ENCODE measurements at regions not wholly inside any gene's neighbourhood (a gene's known extent, or its start where the extent isn't known, plus 50 kb on each side); places are given as distances from the start of the nearest gene placed in this dataset.

- TF ChIP-seq ZNF660 (tag by site-specific recombination; IDR thresholded peaks at IDR 0.05) (no peak), ZFP37 (tag by site-specific recombination; IDR thresholded peaks at IDR 0.05) (no peak)
- TF ChIP-seq, protein P1, sequence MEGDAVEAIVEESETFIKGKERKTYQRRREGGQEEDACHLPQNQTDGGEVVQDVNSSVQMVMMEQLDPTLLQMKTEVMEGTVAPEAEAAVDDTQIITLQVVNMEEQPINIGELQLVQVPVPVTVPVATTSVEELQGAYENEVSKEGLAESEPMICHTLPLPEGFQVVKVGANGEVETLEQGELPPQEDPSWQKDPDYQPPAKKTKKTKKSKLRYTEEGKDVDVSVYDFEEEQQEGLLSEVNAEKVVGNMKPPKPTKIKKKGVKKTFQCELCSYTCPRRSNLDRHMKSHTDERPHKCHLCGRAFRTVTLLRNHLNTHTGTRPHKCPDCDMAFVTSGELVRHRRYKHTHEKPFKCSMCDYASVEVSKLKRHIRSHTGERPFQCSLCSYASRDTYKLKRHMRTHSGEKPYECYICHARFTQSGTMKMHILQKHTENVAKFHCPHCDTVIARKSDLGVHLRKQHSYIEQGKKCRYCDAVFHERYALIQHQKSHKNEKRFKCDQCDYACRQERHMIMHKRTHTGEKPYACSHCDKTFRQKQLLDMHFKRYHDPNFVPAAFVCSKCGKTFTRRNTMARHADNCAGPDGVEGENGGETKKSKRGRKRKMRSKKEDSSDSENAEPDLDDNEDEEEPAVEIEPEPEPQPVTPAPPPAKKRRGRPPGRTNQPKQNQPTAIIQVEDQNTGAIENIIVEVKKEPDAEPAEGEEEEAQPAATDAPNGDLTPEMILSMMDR (tag by site-specific recombination; IDR thresholded peaks at IDR 0.05): no peak
These were observed 307.3 kb upstream of the MPDZ start for GRCh38 chr9:13586587-13587374.

Data from HEK293 (cell line).